SU-DHL-6 (cell line): ENCODE measurements at regions not wholly inside any gene's neighbourhood (a gene's known extent, or its start where the extent isn't known, plus 50 kb on each side); places are given as distances from the start of the nearest gene placed in this dataset.

Experiments
- EZH2phosphoT487 ChIP-seq: fragments of 200-600 bp; sonication (generic), shearing (Covaris generic); conservative IDR thresholded peaks from 2 replicates; pipeline ENCODE4 v1.6.1; 2018; ENCODE audit warnings: mild to moderate bottlenecking, antibody characterized with exemption, low read length, moderate library complexity, mixed read lengths
- TF ChIP-seq, protein P1 (sequence below): fragments of 200-600 bp; sonication (generic); IDR thresholded peaks from one replicate; pipeline ENCODE4 v1.5.1; 2017; ENCODE audit warnings: antibody characterized with exemption, mild to moderate bottlenecking, low read length, moderate library complexity; ENCODE audit not compliant: insufficient read depth, poor library complexity, severe bottlenecking

- TF ChIP-seq, protein P1, sequence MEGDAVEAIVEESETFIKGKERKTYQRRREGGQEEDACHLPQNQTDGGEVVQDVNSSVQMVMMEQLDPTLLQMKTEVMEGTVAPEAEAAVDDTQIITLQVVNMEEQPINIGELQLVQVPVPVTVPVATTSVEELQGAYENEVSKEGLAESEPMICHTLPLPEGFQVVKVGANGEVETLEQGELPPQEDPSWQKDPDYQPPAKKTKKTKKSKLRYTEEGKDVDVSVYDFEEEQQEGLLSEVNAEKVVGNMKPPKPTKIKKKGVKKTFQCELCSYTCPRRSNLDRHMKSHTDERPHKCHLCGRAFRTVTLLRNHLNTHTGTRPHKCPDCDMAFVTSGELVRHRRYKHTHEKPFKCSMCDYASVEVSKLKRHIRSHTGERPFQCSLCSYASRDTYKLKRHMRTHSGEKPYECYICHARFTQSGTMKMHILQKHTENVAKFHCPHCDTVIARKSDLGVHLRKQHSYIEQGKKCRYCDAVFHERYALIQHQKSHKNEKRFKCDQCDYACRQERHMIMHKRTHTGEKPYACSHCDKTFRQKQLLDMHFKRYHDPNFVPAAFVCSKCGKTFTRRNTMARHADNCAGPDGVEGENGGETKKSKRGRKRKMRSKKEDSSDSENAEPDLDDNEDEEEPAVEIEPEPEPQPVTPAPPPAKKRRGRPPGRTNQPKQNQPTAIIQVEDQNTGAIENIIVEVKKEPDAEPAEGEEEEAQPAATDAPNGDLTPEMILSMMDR = no peak
- TF ChIP-seq EZH2phosphoT487 = no peak
Measured at GRCh38 chr7:81393018-81393417, 376.8 kb downstream of the HGF start.
